NB4 (cell line): ENCODE measurements at regions not wholly inside any gene's neighbourhood (a gene's known extent, or its start where the extent isn't known, plus 50 kb on each side); places are given as distances from the start of the nearest gene placed in this dataset.

Source experiments
- POLR2A ChIP-seq: IDR thresholded peaks from 2 replicates; pipeline ENCODE4 v1.6.1; 2011; ENCODE audit warnings: mild to moderate bottlenecking; ENCODE audit not compliant: insufficient read length; ENCODE audit errors: extremely low read depth
- TF ChIP-seq, protein P1 (sequence below): IDR thresholded peaks from one replicate; pipeline ENCODE4 v1.5.1; 2012; ENCODE audit warnings: low read depth, low read length

DNA sequence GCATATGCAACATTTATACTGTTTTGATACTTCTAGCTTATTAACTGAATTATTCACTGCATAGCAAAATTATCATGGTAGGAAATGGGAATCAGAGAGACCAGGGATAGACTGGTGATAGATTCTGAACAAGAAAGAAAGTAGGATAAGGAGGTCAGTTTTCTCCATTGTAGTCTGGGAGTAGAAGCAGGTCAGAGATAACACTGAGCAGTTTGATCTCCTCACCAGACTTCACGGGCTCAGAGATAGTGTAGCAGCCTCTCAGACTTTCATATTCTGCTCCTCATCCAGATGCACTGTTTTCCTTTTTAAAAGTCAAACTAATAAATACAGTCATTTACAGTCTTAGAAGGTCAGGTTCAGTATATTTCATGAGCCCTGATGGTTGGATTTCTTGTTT, 56.0 kb upstream of the MYO16 start:
- TF ChIP-seq, protein P1, sequence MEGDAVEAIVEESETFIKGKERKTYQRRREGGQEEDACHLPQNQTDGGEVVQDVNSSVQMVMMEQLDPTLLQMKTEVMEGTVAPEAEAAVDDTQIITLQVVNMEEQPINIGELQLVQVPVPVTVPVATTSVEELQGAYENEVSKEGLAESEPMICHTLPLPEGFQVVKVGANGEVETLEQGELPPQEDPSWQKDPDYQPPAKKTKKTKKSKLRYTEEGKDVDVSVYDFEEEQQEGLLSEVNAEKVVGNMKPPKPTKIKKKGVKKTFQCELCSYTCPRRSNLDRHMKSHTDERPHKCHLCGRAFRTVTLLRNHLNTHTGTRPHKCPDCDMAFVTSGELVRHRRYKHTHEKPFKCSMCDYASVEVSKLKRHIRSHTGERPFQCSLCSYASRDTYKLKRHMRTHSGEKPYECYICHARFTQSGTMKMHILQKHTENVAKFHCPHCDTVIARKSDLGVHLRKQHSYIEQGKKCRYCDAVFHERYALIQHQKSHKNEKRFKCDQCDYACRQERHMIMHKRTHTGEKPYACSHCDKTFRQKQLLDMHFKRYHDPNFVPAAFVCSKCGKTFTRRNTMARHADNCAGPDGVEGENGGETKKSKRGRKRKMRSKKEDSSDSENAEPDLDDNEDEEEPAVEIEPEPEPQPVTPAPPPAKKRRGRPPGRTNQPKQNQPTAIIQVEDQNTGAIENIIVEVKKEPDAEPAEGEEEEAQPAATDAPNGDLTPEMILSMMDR = no peak
- TF ChIP-seq POLR2A = no peak
